GM23338 (cell line): ENCODE measurements at regions not wholly inside any gene's neighbourhood (a gene's known extent, or its start where the extent isn't known, plus 50 kb on each side); places are given as distances from the start of the nearest gene placed in this dataset.

Experiments
- ATAC-seq: fragments of 200-7000 bp; cut with Tn5 transposase; 3 replicates; pipeline ENCODE4 v1.9.1; 2020
- DNase-seq: peaks from one replicate; pipeline ENCODE4 v3.0.0-alpha.2; 2015; ENCODE audit warnings: low spot score
- H2AFZ ChIP-seq: fragments of 200-600 bp; sonication (generic); 2 replicates; pipeline ENCODE4 v1.8.0; 2016; ENCODE audit warnings: antibody characterized with exemption, mild to moderate bottlenecking, moderate library complexity
- H3F3A ChIP-seq: fragments of 200-600 bp; sonication (generic); replicated peaks from 2 replicates; pipeline ENCODE4 v1.8.0; 2017; ENCODE audit warnings: antibody characterized with exemption, mixed run types, low read depth
- H3K27ac ChIP-seq: fragments of 200-600 bp; sonication (generic); 2 replicates; pipeline ENCODE4 v1.6.1; 2016; ENCODE audit warnings: low read depth
- H3K27me3 ChIP-seq: fragments of 200-600 bp; sonication (generic); 2 replicates; pipeline ENCODE4 v1.8.0; 2016; ENCODE audit warnings: mild to moderate bottlenecking, mixed run types, moderate library complexity; ENCODE audit not compliant: insufficient read depth
- H3K36me3 ChIP-seq: fragments of 200-600 bp; sonication (generic); 2 replicates; pipeline ENCODE4 v1.8.0; 2016; ENCODE audit warnings: mild to moderate bottlenecking; ENCODE audit not compliant: insufficient read depth
- H3K4me1 ChIP-seq: fragments of 200-600 bp; sonication (generic); 2 replicates; pipeline ENCODE4 v1.8.0; 2016; ENCODE audit warnings: mild to moderate bottlenecking, moderate library complexity; ENCODE audit not compliant: insufficient read depth
- H3K4me2 ChIP-seq: fragments of 200-600 bp; sonication (generic); 2 replicates; pipeline ENCODE4 v1.7.1; 2017; ENCODE audit warnings: mixed run types
- H3K4me3 ChIP-seq: fragments of 200-600 bp; sonication (generic); 2 replicates; pipeline ENCODE4 v1.6.1; 2016; ENCODE audit warnings: mixed run types
- H3K79me2 ChIP-seq: fragments of 200-600 bp; sonication (generic); replicated peaks from 2 replicates; pipeline ENCODE4 v1.8.0; 2017; ENCODE audit warnings: mild to moderate bottlenecking; ENCODE audit not compliant: insufficient read depth
- H3K9me2 ChIP-seq: fragments of 200-600 bp; sonication (generic); 2 replicates; pipeline ENCODE4 v1.8.0; 2017; ENCODE audit not compliant: insufficient read depth
- H4K20me1 ChIP-seq: fragments of 200-600 bp; sonication (generic); replicated peaks from 2 replicates; pipeline ENCODE4 v1.8.0; 2017; ENCODE audit warnings: mild to moderate bottlenecking; ENCODE audit not compliant: insufficient read depth
- H3K27ac Mint-ChIP-seq: 2 replicates; pipeline ENCODE4 v1.8.0; 2020; ENCODE audit warnings: inconsistent platforms, mild to moderate bottlenecking, moderate library complexity, mixed read lengths
- H3K27me3 Mint-ChIP-seq: 3 replicates; pipeline ENCODE4 v1.8.0; 2022; ENCODE audit warnings: low read depth, mild to moderate bottlenecking, moderate library complexity, mixed read lengths, inconsistent platforms; ENCODE audit not compliant: insufficient read depth, poor library complexity
- H3K36me3 Mint-ChIP-seq: 3 replicates; pipeline ENCODE4 v1.8.0; 2021; ENCODE audit warnings: low read depth, mild to moderate bottlenecking, inconsistent platforms, moderate library complexity, mixed read lengths
- H3K4me1 Mint-ChIP-seq: 3 replicates; pipeline ENCODE4 v1.8.0; 2020; ENCODE audit warnings: mild to moderate bottlenecking, inconsistent platforms, mixed read lengths
- H3K4me3 Mint-ChIP-seq: 3 replicates; pipeline ENCODE4 v1.8.0; 2021; ENCODE audit warnings: moderate library complexity, mild to moderate bottlenecking, inconsistent platforms, mixed read lengths
- H3K9me3 Mint-ChIP-seq: 3 replicates; pipeline ENCODE4 v1.8.0; 2020; ENCODE audit warnings: moderate library complexity, mild to moderate bottlenecking, inconsistent platforms, mixed read lengths
- CREB1 ChIP-seq: fragments of 250-450 bp; sonication (Bioruptor Pico); IDR thresholded peaks from 2 replicates; pipeline ENCODE4 v1.5.0; 2020; ENCODE audit warnings: low read depth, mild to moderate bottlenecking, moderate library complexity
- EZH2 ChIP-seq: fragments of 200-600 bp; sonication (generic); IDR thresholded peaks from one replicate; pipeline ENCODE4 v1.8.0; 2017; ENCODE audit warnings: antibody characterized with exemption, mild to moderate bottlenecking, low read depth; ENCODE audit not compliant: unreplicated experiment
- EZH2phosphoT487 ChIP-seq: fragments of 200-600 bp; sonication (generic); IDR thresholded peaks from one replicate; pipeline ENCODE4 v1.8.1; 2018; ENCODE audit warnings: antibody characterized with exemption; ENCODE audit not compliant: unreplicated experiment
- NANOG ChIP-seq: IDR thresholded peaks from 2 replicates; pipeline ENCODE4 v1.6.1; 2016; ENCODE audit warnings: antibody characterized with exemption, borderline replicate concordance
- POLR2AphosphoS5 ChIP-seq: IDR thresholded peaks from 2 replicates; pipeline ENCODE4 v1.6.1; 2016; ENCODE audit warnings: antibody characterized with exemption, low read depth
- STAT1 ChIP-seq: IDR thresholded peaks from one replicate; pipeline ENCODE4 v1.6.1; 2016; ENCODE audit warnings: antibody characterized with exemption; ENCODE audit not compliant: unreplicated experiment
- ZNF331 ChIP-seq: fragments of 250-450 bp; sonication (Bioruptor Pico); IDR thresholded peaks from 2 replicates; pipeline ENCODE4 v1.5.0; 2020; ENCODE audit warnings: low read depth, mild to moderate bottlenecking, moderate library complexity
- TF ChIP-seq, protein P1 (sequence below), 2 experiments: fragments of 200-600 bp in 1 of 2; sonication (generic) in 1 of 2; conservative IDR thresholded peaks; 2 replicates each; pipeline versions ENCODE4 v1.5.1 to v1.6.1; 2016 to 2017; ENCODE audit warnings: antibody characterized with exemption in 2 of 2, low read depth in 2 of 2, mild to moderate bottlenecking in 2 of 2, moderate library complexity in 1 of 2
- TF ChIP-seq, protein P2 (sequence below): IDR thresholded peaks from one replicate; pipeline ENCODE4 v1.6.1; 2018; ENCODE audit warnings: antibody characterized with exemption; ENCODE audit not compliant: unreplicated experiment
- TF ChIP-seq, protein P3 (sequence below): IDR thresholded peaks from 2 replicates; pipeline ENCODE4 v1.6.1; 2016; ENCODE audit warnings: antibody characterized with exemption

DNA sequence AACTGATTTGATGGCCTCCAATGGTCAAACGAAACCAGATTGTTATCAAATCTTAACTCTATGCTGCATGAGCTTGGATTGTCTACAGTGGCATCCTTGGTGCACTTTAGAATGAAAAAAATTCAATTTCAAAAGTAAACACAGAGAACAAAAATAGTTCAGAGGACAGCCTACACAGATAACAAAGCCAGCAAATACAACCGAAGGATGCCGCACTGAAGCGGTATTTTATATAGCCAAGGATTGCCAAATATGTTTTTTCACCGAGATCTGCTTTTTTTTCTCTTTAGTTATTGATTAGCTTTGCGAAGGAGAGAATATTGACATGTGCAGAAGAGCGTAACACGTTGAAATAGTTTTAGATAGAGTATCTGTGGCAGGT is 72.0 kb downstream of the SLC4A3 start (continued):
- TF ChIP-seq, protein P1, sequence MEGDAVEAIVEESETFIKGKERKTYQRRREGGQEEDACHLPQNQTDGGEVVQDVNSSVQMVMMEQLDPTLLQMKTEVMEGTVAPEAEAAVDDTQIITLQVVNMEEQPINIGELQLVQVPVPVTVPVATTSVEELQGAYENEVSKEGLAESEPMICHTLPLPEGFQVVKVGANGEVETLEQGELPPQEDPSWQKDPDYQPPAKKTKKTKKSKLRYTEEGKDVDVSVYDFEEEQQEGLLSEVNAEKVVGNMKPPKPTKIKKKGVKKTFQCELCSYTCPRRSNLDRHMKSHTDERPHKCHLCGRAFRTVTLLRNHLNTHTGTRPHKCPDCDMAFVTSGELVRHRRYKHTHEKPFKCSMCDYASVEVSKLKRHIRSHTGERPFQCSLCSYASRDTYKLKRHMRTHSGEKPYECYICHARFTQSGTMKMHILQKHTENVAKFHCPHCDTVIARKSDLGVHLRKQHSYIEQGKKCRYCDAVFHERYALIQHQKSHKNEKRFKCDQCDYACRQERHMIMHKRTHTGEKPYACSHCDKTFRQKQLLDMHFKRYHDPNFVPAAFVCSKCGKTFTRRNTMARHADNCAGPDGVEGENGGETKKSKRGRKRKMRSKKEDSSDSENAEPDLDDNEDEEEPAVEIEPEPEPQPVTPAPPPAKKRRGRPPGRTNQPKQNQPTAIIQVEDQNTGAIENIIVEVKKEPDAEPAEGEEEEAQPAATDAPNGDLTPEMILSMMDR (conservative IDR thresholded peaks at IDR 0.05; ENCODE audit: low read depth in 2 of 2) = no peak
- TF ChIP-seq EZH2 (no peak), ZNF331 (CRISPR knock-in tag) (no peak), CREB1 (CRISPR knock-in tag) (no peak), NANOG (no peak)
- TF ChIP-seq, protein P2, sequence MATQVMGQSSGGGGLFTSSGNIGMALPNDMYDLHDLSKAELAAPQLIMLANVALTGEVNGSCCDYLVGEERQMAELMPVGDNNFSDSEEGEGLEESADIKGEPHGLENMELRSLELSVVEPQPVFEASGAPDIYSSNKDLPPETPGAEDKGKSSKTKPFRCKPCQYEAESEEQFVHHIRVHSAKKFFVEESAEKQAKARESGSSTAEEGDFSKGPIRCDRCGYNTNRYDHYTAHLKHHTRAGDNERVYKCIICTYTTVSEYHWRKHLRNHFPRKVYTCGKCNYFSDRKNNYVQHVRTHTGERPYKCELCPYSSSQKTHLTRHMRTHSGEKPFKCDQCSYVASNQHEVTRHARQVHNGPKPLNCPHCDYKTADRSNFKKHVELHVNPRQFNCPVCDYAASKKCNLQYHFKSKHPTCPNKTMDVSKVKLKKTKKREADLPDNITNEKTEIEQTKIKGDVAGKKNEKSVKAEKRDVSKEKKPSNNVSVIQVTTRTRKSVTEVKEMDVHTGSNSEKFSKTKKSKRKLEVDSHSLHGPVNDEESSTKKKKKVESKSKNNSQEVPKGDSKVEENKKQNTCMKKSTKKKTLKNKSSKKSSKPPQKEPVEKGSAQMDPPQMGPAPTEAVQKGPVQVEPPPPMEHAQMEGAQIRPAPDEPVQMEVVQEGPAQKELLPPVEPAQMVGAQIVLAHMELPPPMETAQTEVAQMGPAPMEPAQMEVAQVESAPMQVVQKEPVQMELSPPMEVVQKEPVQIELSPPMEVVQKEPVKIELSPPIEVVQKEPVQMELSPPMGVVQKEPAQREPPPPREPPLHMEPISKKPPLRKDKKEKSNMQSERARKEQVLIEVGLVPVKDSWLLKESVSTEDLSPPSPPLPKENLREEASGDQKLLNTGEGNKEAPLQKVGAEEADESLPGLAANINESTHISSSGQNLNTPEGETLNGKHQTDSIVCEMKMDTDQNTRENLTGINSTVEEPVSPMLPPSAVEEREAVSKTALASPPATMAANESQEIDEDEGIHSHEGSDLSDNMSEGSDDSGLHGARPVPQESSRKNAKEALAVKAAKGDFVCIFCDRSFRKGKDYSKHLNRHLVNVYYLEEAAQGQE = no peak

DNA sequence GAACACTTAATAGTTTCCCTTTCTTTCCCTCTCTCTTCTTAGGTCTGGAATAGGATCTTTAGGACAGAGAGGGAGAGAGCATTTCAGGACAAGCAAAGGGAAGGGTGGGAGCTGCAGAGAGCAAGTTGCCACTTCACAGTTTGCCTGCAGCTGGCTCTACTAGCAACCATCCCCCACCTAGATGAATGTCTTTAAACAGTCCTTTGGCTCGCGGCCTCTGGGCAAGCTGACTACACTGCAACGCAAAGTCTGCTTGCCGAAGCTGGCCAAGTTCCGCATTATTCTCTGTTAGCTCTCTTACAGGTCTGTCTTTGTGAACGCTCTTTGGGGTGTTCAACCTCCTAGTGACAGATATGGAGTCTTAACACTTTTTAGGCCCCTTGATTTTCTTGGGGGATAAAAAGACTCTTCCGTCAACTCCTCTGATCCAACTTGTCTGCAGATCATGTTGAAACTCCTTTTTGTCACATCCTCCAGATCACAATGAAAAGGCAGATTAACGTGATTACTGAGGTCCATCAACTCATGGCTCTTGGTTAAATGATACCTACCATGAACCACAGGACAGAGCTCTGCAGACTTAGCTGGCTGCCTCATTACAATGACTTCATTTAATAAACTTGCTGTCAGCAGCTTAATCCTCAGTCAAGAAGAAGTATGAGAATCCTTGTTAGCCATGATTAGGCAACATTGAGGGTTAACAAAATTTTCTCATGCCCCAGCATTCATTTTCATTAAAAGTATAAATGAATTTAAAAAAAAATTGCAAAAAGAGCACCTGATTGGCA is 74.6 kb downstream of the SLC4A3 start:
- Histone ChIP-seq H3K4me2 (peak overlapping the region; percentile 63), H3F3A (0 out of 2 replicates have a peak, but pooled peaks cover 5% of the 10 kb centered on the region), H3K79me2 (no peaks in the 10 kb centered on the region), H3K9me2 (peaks cover 7% of the 10 kb centered on the region), H4K20me1 (no peaks in the 10 kb centered on the region), H3K27ac (no peak overlapping the region), H2AFZ (peak overlapping the region; percentile 33), H3K4me1 (peaks cover 43% of the 10 kb centered on the region), H3K36me3 (no peaks in the 10 kb centered on the region), H3K27me3 (no peaks in the 10 kb centered on the region), H3K4me3 (no peak overlapping the region)
- Mint-ChIP-seq H3K9me3 (no peaks in the 10 kb centered on the region), H3K36me3 (no peaks in the 10 kb centered on the region), H3K4me1 (peaks cover 45% of the 10 kb centered on the region), H3K4me3 (no peak overlapping the region), H3K27ac (no peak overlapping the region), H3K27me3 (peaks cover 2% of the 10 kb centered on the region)
- peak; percentile 60 for ATAC-seq
- DNase-seq = peak; percentile 64
- TF ChIP-seq, protein P3, sequence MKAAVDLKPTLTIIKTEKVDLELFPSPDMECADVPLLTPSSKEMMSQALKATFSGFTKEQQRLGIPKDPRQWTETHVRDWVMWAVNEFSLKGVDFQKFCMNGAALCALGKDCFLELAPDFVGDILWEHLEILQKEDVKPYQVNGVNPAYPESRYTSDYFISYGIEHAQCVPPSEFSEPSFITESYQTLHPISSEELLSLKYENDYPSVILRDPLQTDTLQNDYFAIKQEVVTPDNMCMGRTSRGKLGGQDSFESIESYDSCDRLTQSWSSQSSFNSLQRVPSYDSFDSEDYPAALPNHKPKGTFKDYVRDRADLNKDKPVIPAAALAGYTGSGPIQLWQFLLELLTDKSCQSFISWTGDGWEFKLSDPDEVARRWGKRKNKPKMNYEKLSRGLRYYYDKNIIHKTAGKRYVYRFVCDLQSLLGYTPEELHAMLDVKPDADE = no peak
- TF ChIP-seq STAT1 (no peak), NANOG (no peak), EZH2phosphoT487 (no peak), EZH2 (no peak), POLR2AphosphoS5 (no peak), CREB1 (CRISPR knock-in tag) (no peak), ZNF331 (CRISPR knock-in tag) (no peak)
- TF ChIP-seq, protein P1 (conservative IDR thresholded peaks at IDR 0.05; ENCODE audit: low read depth in 2 of 2) = no peak
